MM.1S (cell line): ENCODE measurements at regions not wholly inside any gene's neighbourhood (a gene's known extent, or its start where the extent isn't known, plus 50 kb on each side); places are given as distances from the start of the nearest gene placed in this dataset.

Source experiments
- EZH2 ChIP-seq: fragments of 300-600 bp; sonication (generic); optimal IDR thresholded peaks from 2 replicates; pipeline ENCODE3; 2017; ENCODE audit warnings: low read depth, mild to moderate bottlenecking, antibody characterized with exemption, low read length, mixed read lengths
- EZH2phosphoT487 ChIP-seq: fragments of 300-600 bp; sonication (generic); IDR thresholded peaks from 2 replicates; pipeline ENCODE4 v1.6.1; 2018; ENCODE audit warnings: antibody characterized with exemption, low read length
- TF ChIP-seq, protein P1 (sequence below): fragments of 300-600 bp; sonication (generic); IDR thresholded peaks from 2 replicates; pipeline ENCODE4 v1.5.1; 2016; ENCODE audit warnings: antibody characterized with exemption, low read length, mixed read lengths

DNA sequence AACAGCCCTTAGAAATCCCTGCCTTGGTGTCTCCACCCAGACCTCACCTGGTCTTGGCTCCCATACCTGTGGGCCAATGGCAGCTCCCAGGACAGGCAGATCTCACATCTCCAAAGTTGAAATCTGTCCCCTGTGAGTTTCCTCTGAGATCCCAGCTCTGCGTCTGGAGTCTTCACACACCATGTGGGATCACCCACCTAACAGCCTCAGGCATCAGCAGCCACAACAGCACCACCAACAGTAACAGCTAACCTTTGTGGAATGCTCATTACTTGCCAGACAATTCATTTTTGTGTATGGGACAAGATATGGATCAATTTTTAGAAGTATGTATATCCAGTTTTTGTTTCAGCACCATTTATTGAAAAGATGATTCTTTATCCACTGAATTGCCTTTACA, 523.2 kb downstream of the MATN1 start:
- no peak for TF ChIP-seq EZH2
- TF ChIP-seq, protein P1, sequence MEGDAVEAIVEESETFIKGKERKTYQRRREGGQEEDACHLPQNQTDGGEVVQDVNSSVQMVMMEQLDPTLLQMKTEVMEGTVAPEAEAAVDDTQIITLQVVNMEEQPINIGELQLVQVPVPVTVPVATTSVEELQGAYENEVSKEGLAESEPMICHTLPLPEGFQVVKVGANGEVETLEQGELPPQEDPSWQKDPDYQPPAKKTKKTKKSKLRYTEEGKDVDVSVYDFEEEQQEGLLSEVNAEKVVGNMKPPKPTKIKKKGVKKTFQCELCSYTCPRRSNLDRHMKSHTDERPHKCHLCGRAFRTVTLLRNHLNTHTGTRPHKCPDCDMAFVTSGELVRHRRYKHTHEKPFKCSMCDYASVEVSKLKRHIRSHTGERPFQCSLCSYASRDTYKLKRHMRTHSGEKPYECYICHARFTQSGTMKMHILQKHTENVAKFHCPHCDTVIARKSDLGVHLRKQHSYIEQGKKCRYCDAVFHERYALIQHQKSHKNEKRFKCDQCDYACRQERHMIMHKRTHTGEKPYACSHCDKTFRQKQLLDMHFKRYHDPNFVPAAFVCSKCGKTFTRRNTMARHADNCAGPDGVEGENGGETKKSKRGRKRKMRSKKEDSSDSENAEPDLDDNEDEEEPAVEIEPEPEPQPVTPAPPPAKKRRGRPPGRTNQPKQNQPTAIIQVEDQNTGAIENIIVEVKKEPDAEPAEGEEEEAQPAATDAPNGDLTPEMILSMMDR = no peak
- TF ChIP-seq EZH2phosphoT487 = no peak
